Fibroblast of mammary gland (primary cell): ENCODE measurements at regions not wholly inside any gene's neighbourhood (a gene's known extent, or its start where the extent isn't known, plus 50 kb on each side); places are given as distances from the start of the nearest gene placed in this dataset.

Source experiments
- DNase-seq: peaks from one replicate; pipeline ENCODE4 v3.0.0-alpha.2; 2010; ENCODE audit warnings: low read depth
- H3K4me3 ChIP-seq: 2 replicates; pipeline ENCODE4 v1.5.1; 2011; ENCODE audit warnings: low read depth, mild to moderate bottlenecking, low read length, moderate library complexity; ENCODE audit not compliant: control insufficient read depth
- TF ChIP-seq, protein P1 (sequence below): conservative IDR thresholded peaks from 2 replicates; pipeline ENCODE4 v1.5.1; 2011; ENCODE audit warnings: low read depth, low read length, inconsistent platforms; ENCODE audit not compliant: control insufficient read depth, insufficient read depth

- DNase-seq = no peak
- TF ChIP-seq, protein P1, sequence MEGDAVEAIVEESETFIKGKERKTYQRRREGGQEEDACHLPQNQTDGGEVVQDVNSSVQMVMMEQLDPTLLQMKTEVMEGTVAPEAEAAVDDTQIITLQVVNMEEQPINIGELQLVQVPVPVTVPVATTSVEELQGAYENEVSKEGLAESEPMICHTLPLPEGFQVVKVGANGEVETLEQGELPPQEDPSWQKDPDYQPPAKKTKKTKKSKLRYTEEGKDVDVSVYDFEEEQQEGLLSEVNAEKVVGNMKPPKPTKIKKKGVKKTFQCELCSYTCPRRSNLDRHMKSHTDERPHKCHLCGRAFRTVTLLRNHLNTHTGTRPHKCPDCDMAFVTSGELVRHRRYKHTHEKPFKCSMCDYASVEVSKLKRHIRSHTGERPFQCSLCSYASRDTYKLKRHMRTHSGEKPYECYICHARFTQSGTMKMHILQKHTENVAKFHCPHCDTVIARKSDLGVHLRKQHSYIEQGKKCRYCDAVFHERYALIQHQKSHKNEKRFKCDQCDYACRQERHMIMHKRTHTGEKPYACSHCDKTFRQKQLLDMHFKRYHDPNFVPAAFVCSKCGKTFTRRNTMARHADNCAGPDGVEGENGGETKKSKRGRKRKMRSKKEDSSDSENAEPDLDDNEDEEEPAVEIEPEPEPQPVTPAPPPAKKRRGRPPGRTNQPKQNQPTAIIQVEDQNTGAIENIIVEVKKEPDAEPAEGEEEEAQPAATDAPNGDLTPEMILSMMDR = no peak
- no peak overlapping the region for H3K4me3 ChIP-seq
Measured at GRCh38 chr6:44500074-44500473, 112.6 kb downstream of the CDC5L start.

DNA sequence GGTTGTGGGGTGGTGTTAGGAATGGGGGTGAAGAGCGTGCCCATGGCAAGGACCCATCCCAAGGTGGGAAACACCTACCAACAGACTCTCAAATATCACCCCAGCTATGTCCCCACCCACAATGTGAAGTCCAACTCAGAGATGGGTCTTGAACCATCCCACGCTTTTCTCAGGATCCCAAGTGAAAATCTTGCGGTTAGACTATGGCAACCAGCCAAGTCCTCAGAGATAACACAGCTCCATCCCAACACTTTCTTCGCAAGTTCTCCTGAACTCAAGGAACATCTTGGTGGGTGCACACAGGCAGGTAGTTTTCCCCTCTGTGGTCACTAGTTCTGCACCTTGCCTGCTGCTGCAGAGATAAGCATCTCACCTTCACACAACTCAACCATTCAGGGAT lies 116.0 kb downstream of the CDC5L start:
- no peak overlapping the region for H3K4me3 ChIP-seq
- TF ChIP-seq, protein P1 = no peak
- DNase-seq = no peak

DNA sequence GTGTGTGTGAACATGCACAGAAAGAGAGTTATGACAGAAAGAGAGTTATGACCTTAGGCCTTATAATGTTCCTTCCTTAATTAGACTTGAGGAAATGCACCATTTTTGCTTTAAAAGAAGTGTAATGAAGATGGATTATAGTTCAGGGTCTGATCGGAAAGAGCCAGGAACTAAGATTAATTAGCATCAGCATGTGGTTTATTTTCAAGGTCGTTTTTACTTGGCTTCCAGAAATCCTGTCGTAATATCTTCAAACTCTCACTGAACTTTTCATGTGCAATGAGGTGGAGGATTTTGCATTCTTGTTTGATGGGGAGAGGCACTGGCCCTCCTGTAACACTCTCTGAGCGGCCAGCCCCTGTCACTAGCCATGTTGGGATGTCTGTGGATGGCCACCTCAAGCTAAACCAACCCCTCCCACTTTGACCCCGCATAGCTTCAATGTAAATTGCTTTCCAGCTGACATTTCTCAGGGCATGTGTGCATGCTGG lies 116.8 kb downstream of the CDC5L start:
- TF ChIP-seq, protein P1 = no peak
- DNase-seq = no peak
- H3K4me3 ChIP-seq = no peak overlapping the region

DNA sequence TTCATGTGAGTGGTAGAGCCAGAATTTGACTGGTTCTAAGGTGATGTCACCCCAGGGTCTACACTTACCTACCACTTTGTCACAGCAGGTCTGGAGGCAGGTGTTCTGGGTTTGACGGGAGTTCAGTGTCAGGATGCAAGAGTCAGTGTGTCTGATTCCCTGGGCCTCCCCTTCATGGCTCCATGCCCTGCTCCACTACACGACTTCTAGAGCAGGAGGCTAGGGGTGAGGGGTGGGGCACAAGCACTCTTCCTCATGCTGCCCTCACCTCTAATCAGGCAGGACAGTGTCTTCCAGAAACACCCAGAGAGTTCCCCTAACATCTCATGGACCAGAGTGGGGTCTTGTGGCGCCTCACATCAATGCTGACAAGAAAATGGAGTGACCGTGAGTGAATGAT lies 118.2 kb downstream of the CDC5L start:
- no peak for DNase-seq
- TF ChIP-seq, protein P1 = no peak
- no peak overlapping the region for H3K4me3 ChIP-seq

DNA sequence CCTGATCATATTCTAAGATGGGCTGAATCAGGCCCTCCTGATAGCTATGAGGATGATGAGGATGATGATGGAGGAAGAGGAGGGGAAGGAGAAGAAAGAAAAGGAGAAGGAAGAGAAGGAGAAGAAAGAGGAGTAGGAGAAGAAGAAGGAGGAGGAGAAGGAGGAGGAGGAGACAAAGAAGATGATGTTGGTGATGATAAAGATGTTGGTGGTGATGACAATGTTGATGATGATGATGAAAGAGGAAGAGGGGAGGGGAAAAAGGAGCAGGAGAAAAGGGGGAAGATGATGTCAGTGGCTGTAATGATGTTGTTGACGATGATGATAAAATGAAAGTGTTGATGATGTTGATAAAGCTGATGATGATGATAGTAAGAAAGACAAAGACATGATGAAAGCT lies 119.5 kb downstream of the CDC5L start:
- no peak for DNase-seq
- TF ChIP-seq, protein P1 = no peak

GRCh38 chr6:44508646-44509045 lies 121.1 kb downstream of the CDC5L start:
- TF ChIP-seq, protein P1 = no peak
- DNase-seq = peak; percentile 76

More for the DNA sequence above, 119.5 kb downstream of the CDC5L start:
- no peak overlapping the region for H3K4me3 ChIP-seq

DNA sequence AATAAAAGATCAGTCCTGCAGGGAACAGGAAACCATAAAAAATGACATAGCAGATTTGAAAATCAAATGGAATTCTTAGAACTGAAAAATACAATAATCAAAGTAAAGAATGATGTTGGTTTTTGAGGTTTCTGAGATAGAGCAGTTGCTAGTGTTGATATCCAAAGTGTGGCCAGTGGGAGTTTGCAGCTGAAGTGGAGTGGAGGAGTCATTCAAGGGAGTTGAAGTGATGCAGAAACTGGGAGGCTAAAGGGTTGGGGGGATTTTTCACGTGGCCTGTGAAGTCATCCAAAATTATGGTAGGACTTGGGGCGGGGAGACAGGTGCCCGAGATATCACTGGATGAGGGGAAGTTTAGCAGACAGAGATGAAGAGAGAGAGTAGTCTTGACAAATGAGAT lies 123.6 kb downstream of the CDC5L start:
- H3K4me3 ChIP-seq = no peak overlapping the region
- no peak for DNase-seq
- TF ChIP-seq, protein P1 = no peak

More at GRCh38 chr6:44508646-44509045, 121.1 kb downstream of the CDC5L start:
- no peak overlapping the region for H3K4me3 ChIP-seq
